HEK293T (cell line): ENCODE measurements at regions not wholly inside any gene's neighbourhood (a gene's known extent, or its start where the extent isn't known, plus 50 kb on each side); places are given as distances from the start of the nearest gene placed in this dataset.

Source experiments
- CTCF ChIA-PET: fragments of 350-600 bp; formaldehyde crosslinking; extraction: SDS; loops from one replicate; lab custom pipeline; 2021; ENCODE audit warnings: antibody characterized with exemption, inconsistent platforms; lab: Yijun Ruan, JAX
- POLR2A ChIA-PET: fragments of 350-600 bp; formaldehyde crosslinking; extraction: SDS; loops from one replicate; lab custom pipeline; 2020; ENCODE audit warnings: antibody characterized with exemption, inconsistent platforms; lab: Yijun Ruan, JAX
- DNase-seq: peaks from one replicate; pipeline ENCODE4 v3.0.0; 2012; ENCODE audit warnings: mixed read lengths; ENCODE audit errors: extremely low spot score
- ARNT ChIP-seq: fragments of 450-650 bp; IDR thresholded peaks from 2 replicates; pipeline ENCODE4 v1.6.1; 2017; ENCODE audit warnings: mild to moderate bottlenecking
- BHLHE40 ChIP-seq: fragments of 450-650 bp; IDR thresholded peaks from 2 replicates; pipeline ENCODE4 v1.6.1; 2016; ENCODE audit warnings: mild to moderate bottlenecking, moderate library complexity, borderline replicate concordance
- CTBP1 ChIP-seq: fragments of 450-650 bp; IDR thresholded peaks from 2 replicates; pipeline ENCODE4 v1.6.1; 2016; ENCODE audit warnings: borderline replicate concordance
- ELF4 ChIP-seq: fragments of 450-650 bp; IDR thresholded peaks from 2 replicates; pipeline ENCODE4 v1.6.1; 2017; ENCODE audit warnings: antibody characterized with exemption
- FOXA1 ChIP-seq: fragments of 450-650 bp; IDR thresholded peaks from 2 replicates; pipeline ENCODE4 v1.6.1; 2016; ENCODE audit warnings: mild to moderate bottlenecking
- FOXK2 ChIP-seq: fragments of 450-650 bp; IDR thresholded peaks from 2 replicates; pipeline ENCODE4 v1.6.1; 2016; ENCODE audit warnings: mild to moderate bottlenecking
- FOXM1 ChIP-seq: fragments of 450-650 bp; IDR thresholded peaks from 2 replicates; pipeline ENCODE4 v1.6.1; 2017; ENCODE audit warnings: mild to moderate bottlenecking, borderline replicate concordance
- HDGF ChIP-seq: fragments of 450-650 bp; IDR thresholded peaks from 2 replicates; pipeline ENCODE4 v1.6.1; 2017; ENCODE audit warnings: antibody characterized with exemption, borderline replicate concordance
- L3MBTL2 ChIP-seq: fragments of 450-650 bp; conservative IDR thresholded peaks from 2 replicates; pipeline ENCODE4 v1.6.1; 2016; ENCODE audit warnings: mild to moderate bottlenecking
- LEF1 ChIP-seq: fragments of 450-650 bp; IDR thresholded peaks from 2 replicates; pipeline ENCODE4 v1.6.1; 2017; ENCODE audit warnings: mild to moderate bottlenecking, borderline replicate concordance
- NFRKB ChIP-seq: fragments of 450-650 bp; IDR thresholded peaks from 2 replicates; pipeline ENCODE4 v1.6.1; 2016; ENCODE audit warnings: mild to moderate bottlenecking, moderate library complexity
- SP1 ChIP-seq: fragments of 450-650 bp; IDR thresholded peaks from 2 replicates; pipeline ENCODE4 v1.6.1; 2017
- SUZ12 ChIP-seq: fragments of 450-650 bp; IDR thresholded peaks from 2 replicates; pipeline ENCODE4 v1.6.1; 2016; ENCODE audit warnings: mild to moderate bottlenecking
- TARDBP ChIP-seq: fragments of 450-650 bp; IDR thresholded peaks from 2 replicates; pipeline ENCODE4 v1.6.1; 2016
- ZNF384 ChIP-seq: fragments of 450-650 bp; IDR thresholded peaks from 2 replicates; pipeline ENCODE4 v1.6.1; 2016
- TF ChIP-seq, protein P1 (sequence below): fragments of 450-650 bp; IDR thresholded peaks from 2 replicates; pipeline ENCODE4 v1.6.1; 2016

DNA sequence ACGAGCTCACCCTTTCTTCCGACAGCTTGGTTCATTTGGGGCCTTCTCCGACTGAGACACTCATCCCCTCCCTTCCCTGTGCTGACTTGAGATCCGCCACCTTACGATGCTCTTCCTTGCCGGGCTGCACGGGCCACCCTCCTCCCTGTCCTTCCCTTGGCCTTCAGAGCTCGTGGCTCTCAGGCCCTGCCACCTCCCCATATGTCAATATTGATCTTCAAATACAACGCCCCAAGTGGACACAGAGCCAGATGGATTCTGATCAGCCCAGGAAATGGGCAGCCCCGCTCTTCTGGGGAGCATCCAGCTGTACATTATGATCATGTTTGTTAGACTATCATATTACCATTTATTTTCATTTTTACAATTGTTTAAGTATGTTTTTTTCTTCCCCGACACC, 812.8 kb downstream of the TBC1D22A start:
- DNase-seq: no peak
- POLR2A ChIA-PET: no interaction called here
- CTCF ChIA-PET: no interaction called here
- TF ChIP-seq ZNF384 (no peak), ELF4 (no peak), BHLHE40 (no peak), FOXM1 (no peak), SP1 (no peak), LEF1 (no peak), L3MBTL2 (no peak), SUZ12 (no peak)
- TF ChIP-seq, protein P1, sequence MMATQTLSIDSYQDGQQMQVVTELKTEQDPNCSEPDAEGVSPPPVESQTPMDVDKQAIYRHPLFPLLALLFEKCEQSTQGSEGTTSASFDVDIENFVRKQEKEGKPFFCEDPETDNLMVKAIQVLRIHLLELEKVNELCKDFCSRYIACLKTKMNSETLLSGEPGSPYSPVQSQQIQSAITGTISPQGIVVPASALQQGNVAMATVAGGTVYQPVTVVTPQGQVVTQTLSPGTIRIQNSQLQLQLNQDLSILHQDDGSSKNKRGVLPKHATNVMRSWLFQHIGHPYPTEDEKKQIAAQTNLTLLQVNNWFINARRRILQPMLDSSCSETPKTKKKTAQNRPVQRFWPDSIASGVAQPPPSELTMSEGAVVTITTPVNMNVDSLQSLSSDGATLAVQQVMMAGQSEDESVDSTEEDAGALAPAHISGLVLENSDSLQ: no peak

DNA sequence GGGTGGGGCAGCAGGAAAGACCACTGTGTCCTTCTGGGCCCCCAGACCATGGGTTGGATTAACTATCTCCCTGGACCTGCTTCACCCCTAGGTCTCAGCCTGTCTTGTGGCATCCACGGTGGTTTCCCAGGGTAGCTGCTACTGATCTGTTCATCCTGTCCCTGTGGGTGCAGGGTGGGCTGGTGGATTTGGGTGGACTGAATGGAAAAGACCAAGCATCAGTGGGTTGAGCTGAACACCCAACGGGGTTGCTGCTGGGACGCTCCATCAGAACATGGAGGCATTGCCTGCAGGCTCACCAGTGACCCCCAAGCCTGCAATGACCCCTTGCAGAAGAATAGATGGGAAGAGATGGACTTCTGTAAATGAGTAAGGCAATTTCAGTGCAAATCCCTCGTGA, 812.1 kb downstream of the TBC1D22A start:
- no peak for DNase-seq
- TF ChIP-seq ELF4 (no peak), HDGF (no peak), ZNF384 (no peak), TARDBP (no peak), SP1 (no peak), FOXK2 (no peak), SUZ12 (no peak), L3MBTL2 (no peak), FOXA1 (no peak), CTBP1 (no peak), NFRKB (no peak), FOXM1 (no peak), ARNT (no peak), BHLHE40 (no peak)
- TF ChIP-seq, protein P1: no peak
- ChIA-PET POLR2A (no interaction called here), CTCF (no interaction called here)

DNA sequence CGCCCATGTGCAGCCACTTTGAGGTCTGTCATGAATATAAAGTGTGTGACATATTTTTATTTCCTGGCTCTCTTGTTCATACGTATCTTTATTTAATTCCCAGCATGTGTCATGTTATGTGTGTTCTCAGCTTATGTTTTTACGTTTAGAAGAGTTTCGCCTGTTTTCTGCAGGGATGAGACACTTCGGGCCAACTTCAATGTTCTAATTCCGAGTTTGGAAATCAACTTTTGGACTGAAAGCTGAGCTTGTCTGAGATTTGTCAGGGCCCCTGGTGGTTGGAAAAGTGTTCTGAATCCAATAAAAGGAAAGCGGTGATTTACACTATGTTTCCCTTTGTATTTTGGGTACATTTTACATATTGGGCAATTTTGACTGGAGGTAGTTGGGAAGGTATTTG, 810.7 kb downstream of the TBC1D22A start:
- no peak for DNase-seq
- ChIA-PET CTCF (no interaction called here), POLR2A (no interaction called here)
- no peak for TF ChIP-seq ARNT
- no peak for TF ChIP-seq FOXM1
- TF ChIP-seq TARDBP: no peak
- no peak for TF ChIP-seq ZNF384
- TF ChIP-seq, protein P1: no peak
- TF ChIP-seq SP1: no peak
- TF ChIP-seq FOXA1: no peak
- TF ChIP-seq HDGF: no peak
- TF ChIP-seq L3MBTL2: no peak
- no peak for TF ChIP-seq CTBP1
- no peak for TF ChIP-seq LEF1
- no peak for TF ChIP-seq FOXK2
- no peak for TF ChIP-seq NFRKB
- no peak for TF ChIP-seq BHLHE40
- no peak for TF ChIP-seq ELF4
- TF ChIP-seq SUZ12: no peak

DNA sequence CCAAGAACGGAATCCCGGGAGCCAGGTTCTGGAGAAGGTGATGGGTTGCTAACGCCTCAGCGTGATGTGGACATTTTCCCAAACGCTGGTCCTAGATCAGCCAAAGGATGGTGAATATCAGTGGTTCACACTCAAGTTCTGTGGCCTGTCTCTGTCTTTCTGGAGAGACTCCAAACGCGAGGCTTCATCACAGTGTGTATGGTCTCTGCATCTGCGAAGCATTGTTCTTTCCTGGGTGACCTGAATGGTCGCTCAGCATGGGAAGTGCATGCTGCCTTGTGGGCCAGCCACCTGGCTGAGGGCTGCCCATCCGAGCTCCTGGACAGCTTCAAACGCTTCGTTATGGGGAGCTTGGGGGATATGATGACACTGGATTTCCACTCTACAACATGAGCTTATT, 810.0 kb downstream of the TBC1D22A start:
- POLR2A ChIA-PET: no interaction called here

DNA sequence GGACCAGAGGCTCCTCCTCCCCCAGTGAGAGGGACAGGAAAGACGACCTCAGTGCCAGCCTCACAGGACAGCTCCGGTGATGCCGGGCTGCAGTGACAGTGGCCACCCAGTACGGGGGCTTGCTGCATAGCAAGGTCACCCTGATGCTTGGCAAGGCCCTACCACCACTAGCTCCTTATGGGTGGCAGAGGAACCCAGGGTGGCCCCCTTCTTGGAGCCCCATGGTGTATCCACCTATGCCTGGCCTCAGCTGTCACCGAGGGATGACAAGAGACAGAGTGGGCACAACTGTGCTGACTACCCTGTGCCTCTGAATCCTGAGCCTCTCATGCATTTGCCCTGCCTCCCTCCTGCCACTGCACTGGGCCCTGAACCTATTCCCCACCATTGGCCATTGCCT, 809.2 kb downstream of the TBC1D22A start:
- no peak for DNase-seq
- TF ChIP-seq FOXM1 (no peak), L3MBTL2 (no peak), ELF4 (no peak), NFRKB (no peak), HDGF (no peak), CTBP1 (no peak), TARDBP (no peak), FOXA1 (no peak)
- TF ChIP-seq, protein P1: no peak
- ChIA-PET POLR2A (no interaction called here), CTCF (no interaction called here)

More for the DNA sequence above, 810.0 kb downstream of the TBC1D22A start:
- no peak for DNase-seq
- TF ChIP-seq BHLHE40 (no peak), CTBP1 (no peak), L3MBTL2 (no peak), ELF4 (no peak), NFRKB (no peak), TARDBP (no peak), SP1 (no peak), FOXM1 (no peak), FOXK2 (no peak), FOXA1 (no peak), HDGF (no peak), ARNT (no peak)
- TF ChIP-seq, protein P1: no peak
- CTCF ChIA-PET: no interaction called here
